Natural killer cell (primary cell): ENCODE measurements at regions not wholly inside any gene's neighbourhood (a gene's known extent, or its start where the extent isn't known, plus 50 kb on each side); places are given as distances from the start of the nearest gene placed in this dataset.

Experiments used
- ATAC-seq, 3 donors: fragments of 150-1000 bp in 2 of 3; fragments of 200-7000 bp in 1 of 3; cut with Tn5 transposase; 1 replicate in 1 of 3; 2 replicates in 2 of 3; pipeline ENCODE4 v1.10.0; 2021; ENCODE audit warnings: mild to moderate bottlenecking in 2 of 3, moderate library complexity in 2 of 3
- DNase-seq, 2 donors: peaks; one replicate each; pipeline versions ENCODE4 v3.0.0 to v3.0.0-alpha.2; 2013 to 2021; ENCODE audit warnings: mixed read lengths in 1 of 2
- H3K27ac ChIP-seq: one replicate; pipeline ENCODE4 v1.5.1; 2013; ENCODE audit warnings: mild to moderate bottlenecking, low read length
- H3K27me3 ChIP-seq: one replicate; pipeline ENCODE4 v1.6.1; 2013; ENCODE audit warnings: low read length; ENCODE audit not compliant: control insufficient read depth, insufficient read depth
- H3K36me3 ChIP-seq: one replicate; pipeline ENCODE4 v1.6.1; 2013; ENCODE audit warnings: low read length; ENCODE audit not compliant: control insufficient read depth, insufficient read depth
- H3K4me1 ChIP-seq: one replicate; pipeline ENCODE4 v1.6.1; 2013; ENCODE audit warnings: low read length; ENCODE audit not compliant: control insufficient read depth, insufficient read depth
- H3K4me3 ChIP-seq: one replicate; pipeline ENCODE4 v1.5.1; 2013; ENCODE audit warnings: low read length
- H3K9me3 ChIP-seq: one replicate; pipeline ENCODE4 v1.6.1; 2013; ENCODE audit warnings: low read length; ENCODE audit not compliant: control insufficient read depth, insufficient read depth
- H3K27ac Mint-ChIP-seq, 2 donors: one replicate each; pipeline ENCODE4 v1.8.0; 2022; ENCODE audit warnings: mild to moderate bottlenecking in 2 of 2, mixed read lengths in 2 of 2, moderate library complexity in 1 of 2
- H3K27me3 Mint-ChIP-seq, 2 donors: one replicate each; pipeline ENCODE4 v1.8.0; 2022; ENCODE audit warnings: low read depth in 2 of 2, mixed read lengths in 2 of 2
- H3K36me3 Mint-ChIP-seq: one replicate; pipeline ENCODE4 v1.8.0; 2022; ENCODE audit warnings: mixed read lengths
- H3K4me1 Mint-ChIP-seq, 2 donors: one replicate each; pipeline ENCODE4 v1.8.0; 2022; ENCODE audit warnings: mixed read lengths in 2 of 2
- H3K4me3 Mint-ChIP-seq: one replicate; pipeline ENCODE4 v1.8.0; 2022; ENCODE audit warnings: mild to moderate bottlenecking, moderate library complexity, mixed read lengths
- H3K9me3 Mint-ChIP-seq, 2 donors: one replicate each; pipeline ENCODE4 v1.8.0; 2022; ENCODE audit warnings: mixed read lengths in 2 of 2
- WGBS: methylation state at CpG from one replicate; pipeline ENCODE4 v1.1.7; 2013; ENCODE audit warnings: missing lambda C conversion rate; ENCODE audit not compliant: insufficient coverage; 5-methylcytosine and 5-hydroxymethylcytosine counted together
- intact Hi-C: fragments of 100-400 bp; cut with micrococcal nuclease; formaldehyde crosslinking; loops from one replicate; pipeline ENCODE4 v1.14.2; 2022
- TF ChIP-seq, protein P1 (sequence below): fragments of 200-600 bp; IDR thresholded peaks from one replicate; pipeline ENCODE4 v1.8.0; 2022; ENCODE audit warnings: antibody characterized with exemption

DNA sequence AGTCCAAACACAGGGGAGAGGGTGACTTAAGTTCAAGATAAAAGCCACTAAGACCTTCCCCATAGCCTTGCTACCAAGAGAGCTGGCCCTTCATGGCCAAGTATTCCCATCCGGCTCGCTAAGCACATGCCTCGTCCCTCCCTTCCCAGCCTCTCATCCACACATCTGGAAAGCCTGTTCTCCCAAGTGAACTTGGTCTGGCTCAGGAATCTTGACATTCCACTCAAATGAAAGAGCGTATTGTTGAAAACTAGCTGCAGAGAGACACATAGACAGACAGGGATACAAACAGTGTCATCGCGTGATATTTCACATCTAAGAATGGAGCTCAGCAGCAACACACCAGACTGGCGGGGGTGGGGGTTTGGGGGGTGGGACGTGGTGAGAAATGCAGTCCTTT, 182.8 kb upstream of the FOXQ1 start:
- 91% methylated on average over 5 of the region's 8 CpGs for WGBS
- H3K36me3 ChIP-seq = no peaks in the 10 kb centered on the region
- Mint-ChIP-seq H3K4me3 (no peak overlapping the region), H3K27me3 (peaks cover 6 to 9% of the 10 kb centered on the region in 2 donors), H3K36me3 (no peaks in the 10 kb centered on the region), H3K9me3 (no peaks in the 10 kb centered on the region), H3K4me1 (peaks cover 0 to 6% of the 10 kb centered on the region in 2 donors), H3K27ac (no peak overlapping the region)
- H3K4me3 ChIP-seq = no peak overlapping the region
- no peak overlapping the region for H3K27ac ChIP-seq
- intact Hi-C loops = no loop called here
- H3K9me3 ChIP-seq = no peaks in the 10 kb centered on the region
- TF ChIP-seq, protein P1, sequence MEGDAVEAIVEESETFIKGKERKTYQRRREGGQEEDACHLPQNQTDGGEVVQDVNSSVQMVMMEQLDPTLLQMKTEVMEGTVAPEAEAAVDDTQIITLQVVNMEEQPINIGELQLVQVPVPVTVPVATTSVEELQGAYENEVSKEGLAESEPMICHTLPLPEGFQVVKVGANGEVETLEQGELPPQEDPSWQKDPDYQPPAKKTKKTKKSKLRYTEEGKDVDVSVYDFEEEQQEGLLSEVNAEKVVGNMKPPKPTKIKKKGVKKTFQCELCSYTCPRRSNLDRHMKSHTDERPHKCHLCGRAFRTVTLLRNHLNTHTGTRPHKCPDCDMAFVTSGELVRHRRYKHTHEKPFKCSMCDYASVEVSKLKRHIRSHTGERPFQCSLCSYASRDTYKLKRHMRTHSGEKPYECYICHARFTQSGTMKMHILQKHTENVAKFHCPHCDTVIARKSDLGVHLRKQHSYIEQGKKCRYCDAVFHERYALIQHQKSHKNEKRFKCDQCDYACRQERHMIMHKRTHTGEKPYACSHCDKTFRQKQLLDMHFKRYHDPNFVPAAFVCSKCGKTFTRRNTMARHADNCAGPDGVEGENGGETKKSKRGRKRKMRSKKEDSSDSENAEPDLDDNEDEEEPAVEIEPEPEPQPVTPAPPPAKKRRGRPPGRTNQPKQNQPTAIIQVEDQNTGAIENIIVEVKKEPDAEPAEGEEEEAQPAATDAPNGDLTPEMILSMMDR = no peak
- H3K4me1 ChIP-seq = no peaks in the 10 kb centered on the region
- no peak for ATAC-seq
- H3K27me3 ChIP-seq = no peaks in the 10 kb centered on the region
- DNase-seq = no peak

DNA sequence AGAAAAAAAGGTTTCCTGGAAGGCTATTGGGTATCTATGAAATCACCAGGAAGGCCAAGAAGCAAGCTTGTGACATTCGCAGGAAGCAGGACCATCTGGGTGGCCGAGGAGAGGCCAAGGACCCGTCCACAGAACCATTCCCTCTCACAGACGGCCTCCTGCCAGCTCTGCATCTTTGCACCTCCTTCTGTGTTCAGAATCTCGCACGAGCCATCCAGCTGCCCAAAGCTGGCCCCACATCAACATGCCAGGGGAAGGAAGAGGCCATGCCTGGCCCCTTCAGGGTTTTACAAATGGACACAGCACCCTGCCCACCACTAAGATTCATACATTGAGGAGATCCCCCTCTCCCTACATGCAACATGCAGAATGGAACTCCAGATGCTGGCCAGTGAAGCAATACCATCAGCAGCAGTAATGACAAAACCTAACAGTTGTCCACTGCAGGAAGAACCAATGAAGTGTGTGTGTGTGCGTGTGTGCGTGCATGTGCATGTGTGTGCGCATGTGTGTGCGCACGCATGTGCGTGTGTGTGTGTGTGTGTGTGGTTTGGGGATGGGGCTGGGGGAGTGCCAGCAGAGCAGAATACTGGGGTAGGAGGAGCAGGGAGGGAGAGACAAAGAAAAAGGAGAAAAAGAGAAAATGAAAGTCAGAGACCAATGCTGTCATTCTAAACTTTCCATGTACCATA, 184.2 kb upstream of the FOXQ1 start:
- Histone ChIP-seq H3K27ac (no peak overlapping the region), H3K4me3 (no peak overlapping the region), H3K36me3 (no peaks in the 10 kb centered on the region), H3K27me3 (no peaks in the 10 kb centered on the region), H3K4me1 (no peaks in the 10 kb centered on the region), H3K9me3 (no peaks in the 10 kb centered on the region)
- DNase-seq (no peak), ATAC-seq (no peak)
- TF ChIP-seq, protein P1 = no peak
- 77% methylated on average over 12 of the region's 12 CpGs for WGBS
- Mint-ChIP-seq H3K36me3 (no peaks in the 10 kb centered on the region), H3K9me3 (no peaks in the 10 kb centered on the region), H3K4me3 (no peak overlapping the region), H3K27me3 (peaks cover 4 to 6% of the 10 kb centered on the region in 2 donors), H3K4me1 (peaks cover 0 to 6% of the 10 kb centered on the region in 2 donors), H3K27ac (no peak overlapping the region)
- intact Hi-C loops = no loop called here

DNA sequence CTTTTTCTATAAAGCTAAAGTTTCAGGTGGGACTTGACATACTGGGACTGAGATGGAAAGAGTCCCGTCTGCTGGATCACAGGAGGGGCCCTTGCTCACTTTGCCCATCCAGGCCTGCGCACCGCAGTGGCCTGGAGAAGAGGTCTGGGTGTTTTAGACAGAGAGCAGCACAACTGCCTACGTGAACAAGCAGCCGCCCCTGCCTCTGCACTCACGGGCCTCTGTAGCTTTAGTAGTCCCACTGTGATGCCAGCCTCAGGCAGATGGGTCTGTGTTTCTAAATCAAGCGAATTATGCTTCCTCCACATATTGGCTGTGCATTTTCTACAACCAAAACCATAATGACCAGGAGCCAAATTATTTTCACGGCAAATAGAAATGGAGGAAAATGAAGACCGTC, 184.8 kb upstream of the FOXQ1 start:
- 92% methylated on average over 9 of the region's 9 CpGs for WGBS
- TF ChIP-seq, protein P1 = no peak

DNA sequence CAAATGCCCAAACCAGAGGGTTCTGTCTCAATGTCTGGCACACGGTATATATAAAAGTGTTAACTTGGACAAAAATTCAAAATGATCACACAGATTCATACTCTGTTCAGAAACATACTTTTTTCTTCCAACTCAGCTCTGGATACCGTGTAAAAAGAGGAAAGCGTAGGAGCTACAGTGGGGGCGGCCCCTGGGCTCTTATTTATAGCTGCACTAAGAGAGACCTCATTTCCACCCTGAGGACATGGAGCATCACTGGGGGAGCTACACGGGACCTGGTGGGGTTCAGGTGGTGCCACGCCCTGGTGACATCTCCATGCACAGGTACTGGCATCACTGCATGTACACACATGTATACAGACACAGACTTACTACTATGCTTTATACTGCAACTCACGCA, 185.9 kb upstream of the FOXQ1 start:
- H3K36me3 ChIP-seq = no peaks in the 10 kb centered on the region
- Mint-ChIP-seq H3K27me3 (peaks cover 0 to 6% of the 10 kb centered on the region in 2 donors), H3K36me3 (no peaks in the 10 kb centered on the region), H3K4me3 (no peak overlapping the region), H3K9me3 (no peaks in the 10 kb centered on the region), H3K4me1 (peaks cover 0 to 6% of the 10 kb centered on the region in 2 donors), H3K27ac (no peak overlapping the region)
- H3K9me3 ChIP-seq = no peaks in the 10 kb centered on the region
- DNase-seq = no peak
- H3K27ac ChIP-seq = no peak overlapping the region
- intact Hi-C loops = no loop called here
- no peaks in the 10 kb centered on the region for H3K4me1 ChIP-seq
- 93% methylated on average over 7 of the region's 7 CpGs for WGBS
- H3K4me3 ChIP-seq = no peak overlapping the region
- ATAC-seq = no peak
- TF ChIP-seq, protein P1 = no peak
- no peaks in the 10 kb centered on the region for H3K27me3 ChIP-seq

More for the DNA sequence above, 184.8 kb upstream of the FOXQ1 start:
- no peaks in the 10 kb centered on the region for H3K9me3 ChIP-seq
- H3K27me3 ChIP-seq = no peaks in the 10 kb centered on the region
- H3K27ac Mint-ChIP-seq = no peak overlapping the region
- H3K4me1 ChIP-seq = no peaks in the 10 kb centered on the region
- no peak overlapping the region for H3K27ac ChIP-seq
- no peak for ATAC-seq
- H3K9me3 Mint-ChIP-seq = no peaks in the 10 kb centered on the region
- DNase-seq = no peak
- peaks cover 0 to 6% of the 10 kb centered on the region in 2 donors for H3K4me1 Mint-ChIP-seq
- intact Hi-C loops = no loop called here
- H3K4me3 Mint-ChIP-seq = no peak overlapping the region
- no peaks in the 10 kb centered on the region for H3K36me3 ChIP-seq
- H3K4me3 ChIP-seq = no peak overlapping the region
- H3K27me3 Mint-ChIP-seq = peaks cover 0 to 6% of the 10 kb centered on the region in 2 donors
- no peaks in the 10 kb centered on the region for H3K36me3 Mint-ChIP-seq
